ENCODE measurements at regions not wholly inside any gene's neighbourhood (a gene's known extent, or its start where the extent isn't known, plus 50 kb on each side); places are given as distances from the start of the nearest gene placed in this dataset.
"Not testable (repeated sequence)": the region's sequence is repeated elsewhere in the genome, so short reads cannot be mapped to it uniquely, and the experiment has no call there.

DNA sequence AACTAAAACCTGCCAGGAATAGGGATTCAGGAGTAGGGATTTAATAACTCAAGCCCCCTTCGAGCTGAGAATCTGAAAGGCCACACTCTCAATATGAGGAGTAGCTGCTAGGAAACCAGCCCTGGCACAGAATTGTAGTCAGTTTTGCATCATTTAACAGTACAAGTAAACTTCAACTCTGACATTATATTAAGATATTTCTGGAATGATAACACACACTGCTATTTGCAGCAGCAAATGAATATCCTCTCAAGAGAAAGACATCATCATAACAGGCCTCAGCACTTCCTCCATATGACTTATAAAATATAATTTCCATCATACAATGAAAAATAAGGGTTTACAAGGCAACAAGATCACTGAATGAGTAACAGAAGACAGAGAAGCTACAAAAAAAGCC, 138.2 kb upstream of the RFX3 start:
- POLR2A ChIA-PET, result no interaction called here
- CTCF ChIA-PET, result no interaction called here

DNA sequence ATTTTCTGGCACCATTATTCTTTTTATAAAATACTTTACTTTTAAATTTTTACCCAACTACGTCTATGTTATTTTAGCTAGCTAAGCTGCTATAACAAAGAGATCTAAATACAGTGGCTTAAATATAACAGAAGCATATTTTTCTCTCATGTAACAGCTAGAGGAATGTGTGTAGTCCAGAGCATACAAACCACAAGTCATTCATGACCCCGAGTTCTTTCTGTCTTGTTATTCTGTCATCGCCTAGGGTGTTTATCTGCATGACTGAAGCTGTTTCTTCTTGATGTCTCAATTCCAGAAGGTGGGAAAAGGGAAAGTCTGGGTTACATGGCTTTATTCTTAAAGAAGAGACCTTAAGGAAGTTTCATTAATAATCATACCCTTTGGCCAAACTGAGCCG, 136.9 kb upstream of the RFX3 start:
- POLR2A ChIA-PET, result no interaction called here
- CTCF ChIA-PET, result no interaction called here

DNA sequence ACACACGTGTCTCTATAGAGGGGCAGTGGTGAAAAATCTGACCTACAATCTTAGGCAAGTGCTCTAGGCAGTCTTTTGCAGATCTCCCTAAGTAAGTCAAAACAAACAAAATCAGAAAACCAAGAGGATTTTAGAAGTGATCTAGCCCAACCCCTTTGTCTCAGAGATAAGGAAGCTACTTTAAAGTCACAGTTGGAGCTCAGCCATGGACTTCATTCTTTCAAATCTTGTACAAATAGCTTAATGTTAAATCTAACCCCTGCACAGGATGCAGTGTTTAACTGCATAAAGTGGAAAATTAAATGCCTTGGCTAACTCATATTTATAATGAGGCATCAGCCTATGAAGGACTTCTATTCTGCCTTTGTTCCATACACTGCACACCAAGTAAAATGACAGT, 135.1 kb upstream of the RFX3 start:
- ChIA-PET CTCF (no interaction called here), POLR2A (no interaction called here)

DNA sequence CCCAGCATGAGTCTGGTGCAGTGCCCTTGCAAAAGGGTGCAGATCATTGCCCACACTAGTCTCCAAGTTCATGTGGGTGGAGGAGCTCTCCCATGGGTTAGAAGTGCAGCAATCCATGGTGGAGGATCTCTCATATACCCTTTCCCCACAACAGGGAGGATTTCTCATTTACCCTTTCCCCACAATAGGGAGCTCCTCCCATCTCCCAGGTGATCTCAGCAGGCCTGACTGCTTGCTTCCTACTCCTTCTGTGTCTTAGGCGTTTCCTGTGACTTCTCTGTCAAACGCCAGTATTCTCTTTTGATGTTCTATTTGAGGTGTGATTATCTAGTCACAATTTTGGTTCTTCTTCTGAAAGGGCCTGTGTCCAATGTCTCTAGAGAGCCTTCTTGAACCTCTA, 133.8 kb upstream of the RFX3 start:
- ChIA-PET CTCF (no interaction called here), POLR2A (no interaction called here)

DNA sequence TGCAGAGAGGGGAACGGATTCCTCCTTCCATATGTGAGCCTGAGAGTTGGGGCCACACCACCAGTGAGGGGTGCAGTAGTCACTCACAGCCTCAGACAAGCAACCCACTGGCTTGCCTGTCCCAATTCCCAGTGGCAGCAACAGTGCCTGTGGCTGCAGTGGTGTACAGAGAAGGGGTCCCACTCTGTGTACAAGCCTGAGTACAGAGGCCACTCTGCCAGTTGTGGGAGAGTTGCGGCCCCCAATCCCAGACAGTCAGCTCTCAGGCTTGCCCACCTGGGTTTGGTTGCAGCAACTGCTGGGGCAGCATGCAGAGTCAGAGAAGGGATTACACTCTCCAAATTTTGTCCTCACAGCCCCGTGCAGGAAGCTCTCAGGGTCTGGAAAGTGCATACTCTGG, 133.2 kb upstream of the RFX3 start:
- ChIA-PET POLR2A (no interaction called here), CTCF (no interaction called here)

DNA sequence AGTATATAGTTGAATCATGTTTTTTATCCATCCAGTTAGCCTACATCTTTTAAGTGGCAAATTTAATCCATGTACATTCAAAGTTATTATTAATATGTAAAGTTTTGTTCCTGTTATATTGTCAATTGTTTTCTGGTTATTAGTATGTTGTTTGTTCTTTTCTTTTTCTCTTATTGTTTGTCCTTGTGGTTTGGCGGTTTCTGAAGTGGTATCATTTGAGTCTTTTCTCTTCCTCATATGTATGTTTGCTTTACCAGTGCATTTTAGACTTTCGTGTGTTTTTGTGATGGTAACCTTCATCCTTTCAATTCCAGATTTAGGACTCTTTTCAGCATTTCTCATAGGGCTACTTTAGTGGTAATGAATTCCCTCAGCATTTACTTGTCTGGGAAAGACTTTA, 130.4 kb upstream of the RFX3 start:
- CTCF ChIA-PET, result no interaction called here
- POLR2A ChIA-PET, result no interaction called here

DNA sequence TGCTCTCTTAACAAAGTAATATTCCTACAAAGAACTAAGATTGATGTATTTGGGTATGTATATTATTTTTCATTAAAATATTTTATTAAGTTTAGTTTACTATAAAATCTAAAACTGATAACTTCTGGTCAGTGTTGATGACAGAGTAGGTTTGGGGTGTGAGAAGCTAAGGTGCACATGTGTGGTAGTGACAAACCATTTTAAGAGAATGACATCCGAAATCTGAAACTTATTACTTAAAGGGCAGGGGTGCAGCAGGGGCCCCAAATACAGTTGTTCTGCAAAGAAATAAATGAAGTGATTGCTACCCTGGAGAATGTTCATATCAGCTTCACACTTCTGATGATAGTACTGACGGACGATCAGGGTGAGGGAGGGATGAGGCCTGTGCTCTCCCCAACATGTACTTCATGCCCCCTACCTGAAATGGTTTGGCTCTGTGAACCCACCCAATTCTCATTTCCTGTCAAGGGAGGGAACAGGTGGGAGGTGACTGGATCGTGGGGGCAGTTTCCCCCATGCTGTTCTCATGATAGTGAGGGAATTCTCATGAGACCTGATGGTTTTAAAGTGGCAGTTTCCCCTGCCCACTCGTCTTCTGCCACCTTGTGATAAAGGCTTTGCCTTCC, 125.3 kb upstream of the RFX3 start:
- POLR2A ChIA-PET, result no interaction called here
- CTCF ChIA-PET, result no interaction called here

DNA sequence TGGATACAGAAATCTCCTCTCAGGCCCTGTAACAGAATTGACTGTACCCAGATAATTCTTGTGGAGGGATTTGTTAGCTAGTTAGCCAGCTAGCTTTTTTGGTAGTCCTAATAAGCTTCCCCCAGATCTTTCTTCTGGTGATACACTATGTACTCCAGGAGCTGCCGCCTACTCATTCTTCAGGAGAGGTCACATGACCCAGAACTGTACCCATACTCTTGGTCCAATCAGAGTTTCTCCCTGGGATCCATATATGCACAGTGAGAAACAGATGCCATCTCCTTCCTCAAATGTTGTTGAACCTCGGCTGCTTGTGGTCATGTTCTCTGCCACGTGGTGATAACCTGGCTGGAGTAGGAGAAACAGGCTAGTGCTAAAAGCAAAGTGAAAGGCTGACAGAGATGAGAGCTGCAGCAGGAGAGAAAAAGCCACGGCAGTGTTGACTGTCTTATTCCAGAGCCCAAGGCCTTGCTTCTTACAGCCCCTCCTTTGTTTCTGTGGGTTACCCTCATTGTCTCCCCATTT, 123.0 kb upstream of the RFX3 start:
- POLR2A ChIA-PET, result no interaction called here
- CTCF ChIA-PET, result no interaction called here

DNA sequence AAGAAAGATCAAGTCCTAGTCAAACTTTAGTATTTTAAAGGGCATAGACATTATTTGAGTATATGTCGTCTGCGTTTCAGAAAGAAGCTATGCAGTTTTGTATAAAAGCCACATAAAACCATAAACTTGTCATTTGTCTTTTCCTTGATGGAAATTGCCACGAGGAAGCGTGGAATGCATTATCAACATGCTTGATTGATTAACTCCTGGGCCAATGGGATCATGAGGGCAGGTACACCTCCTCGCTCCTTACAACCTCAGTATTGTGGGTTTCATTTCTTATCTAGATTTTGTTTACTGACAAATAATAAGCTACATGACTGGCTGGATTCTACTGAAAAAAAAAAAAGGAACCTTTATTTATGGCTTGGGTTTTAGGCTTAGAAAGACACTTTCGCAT, 122.5 kb upstream of the RFX3 start:
- CTCF ChIA-PET, result no interaction called here
- POLR2A ChIA-PET, result no interaction called here

DNA sequence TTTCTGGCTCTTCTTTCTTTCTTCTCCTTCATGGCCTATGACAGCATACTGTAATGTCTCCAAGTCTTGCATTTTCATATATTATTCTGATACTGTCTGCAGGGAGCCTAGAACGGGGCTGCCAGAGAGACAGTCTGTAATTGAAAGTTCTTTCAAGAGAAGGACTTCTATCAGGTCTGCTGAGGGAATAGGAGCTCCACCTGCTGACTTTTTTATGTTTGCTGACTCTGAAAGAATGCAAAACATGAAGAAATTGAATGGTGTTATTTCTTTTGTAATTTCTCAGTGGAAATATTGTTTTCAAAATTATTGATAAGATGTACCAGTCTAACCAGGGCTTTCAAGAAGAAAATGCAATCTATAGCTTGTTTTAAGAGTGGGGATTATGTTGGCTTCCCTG, 121.9 kb upstream of the RFX3 start:
- CTCF ChIA-PET, result no interaction called here
- POLR2A ChIA-PET, result no interaction called here

DNA sequence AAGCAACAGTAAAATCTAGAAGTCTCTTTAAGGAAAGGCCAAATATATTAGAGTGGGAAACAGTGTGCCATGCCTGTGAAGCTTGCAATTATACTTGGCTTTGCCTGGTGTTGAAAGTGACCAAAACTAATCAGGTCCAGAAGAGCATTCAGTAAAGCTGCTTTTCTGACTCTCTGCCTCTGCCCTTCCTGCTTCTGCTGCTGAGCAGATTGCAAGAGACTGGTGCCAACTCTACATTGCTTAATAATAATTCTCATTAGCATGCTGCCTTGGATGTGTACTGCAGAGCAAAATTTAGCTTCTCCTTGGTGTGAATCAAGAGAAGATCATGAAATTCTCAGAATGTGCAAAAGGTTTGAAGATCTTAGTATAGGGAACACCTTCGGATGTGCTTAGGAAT, 120.4 kb upstream of the RFX3 start:
- ChIA-PET POLR2A (no interaction called here), CTCF (no interaction called here)

DNA sequence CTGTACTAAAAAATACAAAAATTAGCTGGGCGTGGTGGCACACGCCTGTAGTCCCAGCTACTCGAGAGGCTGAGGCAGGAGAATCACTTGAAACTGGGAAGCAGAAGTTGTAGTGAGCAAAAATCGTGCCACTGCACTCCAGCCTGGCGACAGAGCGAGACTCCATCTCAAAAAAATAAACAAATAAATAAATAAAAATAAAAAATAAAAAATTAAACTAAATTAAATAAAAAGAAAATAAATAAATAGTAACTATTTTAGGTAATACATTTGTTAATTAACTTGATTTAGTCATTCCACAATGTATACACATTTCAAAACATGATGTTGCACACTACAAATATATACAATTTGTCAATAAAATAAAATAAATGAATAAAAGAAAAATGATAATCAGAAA, 116.3 kb upstream of the RFX3 start:
- POLR2A ChIA-PET, CTCF ChIA-PET: not testable (repeated sequence)

DNA sequence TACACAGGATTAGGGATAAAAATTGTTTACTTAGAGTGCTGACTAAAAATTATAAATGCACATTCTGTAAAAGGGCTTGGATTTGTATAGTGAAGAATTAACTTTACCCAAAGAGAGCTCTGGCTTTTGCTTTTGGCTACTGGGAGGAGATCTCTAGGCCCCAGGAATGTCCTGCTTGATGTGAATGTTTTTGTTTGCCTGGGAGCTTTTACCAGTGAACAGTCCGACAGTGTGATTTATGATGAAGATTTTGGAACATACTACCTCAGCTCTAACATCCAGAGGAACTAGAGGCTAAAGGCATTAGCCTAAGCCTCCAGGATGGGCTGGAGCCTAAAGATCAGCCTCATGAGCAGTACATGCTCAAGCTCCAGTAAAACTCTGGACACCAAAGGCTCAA, 103.7 kb upstream of the RFX3 start:
- POLR2A ChIA-PET, result no interaction called here
- CTCF ChIA-PET, result no interaction called here

DNA sequence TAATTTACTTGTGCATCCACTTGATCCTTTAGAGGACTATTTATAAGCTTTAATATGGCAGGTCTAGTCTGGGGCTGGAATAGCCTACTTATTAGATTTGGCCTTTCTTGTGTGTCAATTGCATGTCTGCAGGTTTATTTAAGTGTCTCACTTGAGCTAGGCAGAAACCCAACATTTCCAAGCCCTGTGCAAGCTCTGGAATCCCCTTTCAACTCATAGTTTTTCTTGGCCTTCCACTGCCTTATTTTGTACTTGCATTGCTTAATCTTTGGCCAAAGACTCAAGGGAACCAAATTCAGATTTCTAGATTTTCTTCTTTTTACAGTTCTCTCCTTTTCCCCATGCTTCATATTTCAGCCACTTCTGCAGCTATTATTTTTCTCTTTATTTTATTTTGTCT, 102.4 kb upstream of the RFX3 start:
- ChIA-PET POLR2A (no interaction called here), CTCF (no interaction called here)

DNA sequence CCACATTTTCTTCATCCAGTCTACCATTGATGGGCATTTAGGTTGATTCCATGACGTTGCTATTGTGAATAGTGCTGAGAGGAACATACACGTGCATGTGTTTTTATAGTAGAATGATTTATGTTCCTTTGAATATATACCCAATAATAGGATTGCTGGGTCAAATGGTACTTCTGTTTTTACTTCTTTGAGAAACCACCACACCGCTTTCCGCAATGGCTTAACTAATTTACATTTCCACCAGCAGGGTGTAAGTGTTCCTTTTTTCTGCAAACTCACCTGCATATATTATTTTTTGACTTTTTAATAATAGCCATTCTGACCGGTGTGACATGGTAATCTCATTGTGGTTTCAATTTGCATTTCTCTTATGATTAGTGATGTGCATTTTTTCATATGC, 82.2 kb upstream of the RFX3 start:
- ChIA-PET CTCF (no interaction called here), POLR2A (interaction anchor here (0.5 kb wide), 1 partner anchor 150 kb away, joined by 3 read pairs; no protein-coding TSS in a partner anchor)

DNA sequence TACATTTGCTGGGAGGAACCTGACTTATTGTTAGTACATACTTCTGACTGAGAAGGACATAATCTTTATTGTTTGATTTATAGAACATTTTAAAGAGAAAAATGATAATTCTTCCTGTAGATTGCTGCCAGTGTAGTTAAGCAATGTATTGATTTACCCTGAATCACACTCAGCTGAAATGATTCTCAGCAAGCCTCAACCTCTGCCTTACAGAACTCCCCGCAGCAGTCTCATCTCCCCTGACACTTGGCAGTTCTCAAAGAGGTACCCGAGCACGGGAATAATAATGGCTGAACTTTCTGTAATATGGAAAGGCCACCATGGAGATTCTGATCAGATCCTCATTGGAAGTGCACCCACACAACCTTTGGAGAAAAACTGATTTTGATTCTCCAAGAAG, 74.9 kb upstream of the RFX3 start:
- CTCF ChIA-PET, result no interaction called here
- POLR2A ChIA-PET, result interaction anchor here (0.5 kb wide), 1 partner anchor 9 kb away, joined by 3 read pairs; no protein-coding TSS in a partner anchor

DNA sequence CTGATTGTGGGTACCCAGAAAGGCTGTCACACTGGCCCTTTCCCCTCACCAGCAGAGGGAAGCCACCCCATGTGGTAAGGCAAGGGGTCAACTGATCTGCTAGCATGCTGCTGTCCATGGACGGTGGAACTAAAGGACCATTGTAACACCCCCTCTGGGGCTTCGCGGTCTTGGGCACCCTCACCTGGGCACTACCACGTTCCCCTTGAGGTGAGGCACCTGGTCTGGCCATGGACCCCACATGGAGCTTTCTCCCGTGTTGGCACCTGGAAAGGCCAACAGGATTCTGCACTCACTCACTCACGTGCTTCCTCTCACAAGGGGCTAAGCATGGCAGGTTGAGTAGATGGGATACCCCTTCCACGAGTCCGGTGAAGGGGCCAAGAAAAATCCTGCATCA, 72.0 kb upstream of the RFX3 start:
- ChIA-PET POLR2A (no interaction called here), CTCF (no interaction called here)

DNA sequence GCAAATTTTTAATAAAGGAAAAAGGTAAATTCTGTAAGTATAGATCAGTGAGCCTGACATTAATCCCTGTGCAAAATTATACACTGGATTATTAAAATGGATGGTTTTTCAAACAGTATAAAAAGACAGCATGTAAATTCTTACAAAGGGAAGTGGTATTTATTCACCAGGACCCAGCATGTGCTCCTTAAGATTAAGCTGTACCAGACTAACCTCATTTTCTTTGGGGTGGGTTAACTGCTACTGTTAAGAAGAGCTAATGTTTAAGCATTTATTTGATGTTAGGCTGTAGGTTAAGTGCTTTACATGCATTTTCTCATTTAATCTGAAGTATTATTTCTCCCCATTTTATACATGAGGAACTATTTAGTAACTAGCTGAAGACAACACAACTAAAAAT, 60.3 kb upstream of the RFX3 start:
- CTCF ChIA-PET, result no interaction called here
- POLR2A ChIA-PET, result no interaction called here

DNA sequence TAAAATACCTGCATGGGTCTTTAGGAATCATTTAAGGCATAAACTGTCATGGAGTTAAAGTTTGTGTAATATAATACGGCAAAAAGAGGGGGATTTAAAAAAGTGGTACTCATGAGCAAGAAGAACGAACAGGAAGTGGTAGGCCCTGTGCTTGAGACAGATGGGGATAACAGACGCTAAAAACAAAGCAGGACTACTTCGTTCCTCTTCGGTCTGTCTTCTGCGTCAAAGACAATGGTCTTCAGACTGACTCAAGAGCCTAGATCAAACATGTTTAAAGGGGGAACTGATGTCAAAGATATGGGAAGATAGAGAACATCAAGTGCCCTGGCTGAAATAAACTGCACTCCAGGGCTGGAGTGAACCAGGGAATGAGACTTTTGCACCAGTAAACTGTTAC, 59.8 kb upstream of the RFX3 start:
- ChIA-PET CTCF (no interaction called here), POLR2A (no interaction called here)

DNA sequence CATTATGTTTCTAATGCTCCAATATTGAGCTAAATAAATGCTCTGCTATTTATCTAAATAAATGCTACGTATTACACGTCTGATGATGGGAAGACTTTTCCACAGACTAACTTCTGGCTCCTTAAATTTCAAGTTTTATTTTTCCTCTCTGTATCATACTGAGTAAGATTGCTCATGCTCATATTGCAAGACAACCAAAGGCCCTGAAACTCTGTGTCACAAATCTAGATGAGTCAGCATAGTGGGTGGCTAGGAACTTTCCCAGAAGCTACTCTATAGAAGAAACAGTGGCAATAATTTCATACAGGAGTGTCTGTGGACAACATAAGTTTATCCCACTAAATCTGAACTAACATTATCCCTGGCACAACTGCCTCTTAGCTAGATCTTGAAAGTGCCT, 53.0 kb upstream of the RFX3 start:
- ChIA-PET CTCF (interaction anchor here (1.2 kb wide), 1 partner anchor 11 kb away, joined by 3 read pairs; no protein-coding TSS in a partner anchor), POLR2A (no interaction called here)

DNA sequence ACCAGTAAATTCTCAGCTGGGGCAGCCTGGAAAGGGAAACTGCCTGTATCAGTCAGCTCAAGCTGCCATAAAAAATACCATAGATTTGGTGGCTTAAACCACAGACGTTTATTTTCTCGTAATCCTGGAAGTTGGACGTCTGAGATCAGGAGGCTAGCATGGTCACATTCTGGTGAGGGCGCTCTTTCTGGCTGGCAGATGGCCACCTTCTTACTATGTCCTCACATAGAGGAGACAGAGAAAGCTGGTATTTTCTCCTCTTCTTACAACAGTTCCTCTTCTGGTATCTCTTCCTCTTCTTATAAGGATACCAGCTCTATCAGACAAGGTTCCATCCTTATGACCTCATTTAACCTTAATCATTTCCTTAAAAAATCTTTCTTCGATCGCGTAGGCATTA, 50.5 kb upstream of the RFX3 start:
- CTCF ChIA-PET, result no interaction called here
- POLR2A ChIA-PET, result no interaction called here

DNA sequence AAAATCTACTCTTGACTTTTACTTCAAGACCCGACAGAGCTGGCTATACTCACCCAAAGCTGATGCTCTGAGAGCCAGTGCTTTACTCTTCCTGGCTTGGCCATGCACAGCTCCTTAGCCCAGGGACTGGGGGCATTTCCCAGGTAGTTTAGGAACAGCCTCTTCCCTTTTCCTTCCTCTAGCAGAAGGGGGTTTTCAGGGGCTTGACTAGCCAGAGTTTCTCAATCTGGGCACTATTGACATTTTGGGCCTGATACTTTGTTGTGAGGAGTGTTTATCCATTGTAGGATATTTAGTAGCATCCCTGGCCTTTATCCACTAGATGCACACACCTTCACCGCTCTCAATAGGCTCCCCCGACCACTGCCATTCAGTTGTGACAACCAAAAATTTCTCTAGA, 50.0 kb upstream of the RFX3 start:
- ChIA-PET POLR2A (no interaction called here), CTCF (no interaction called here)

Measured in activated CD8-positive, alpha-beta memory T cell treated with anti-CD3 and anti-CD28 coated beads for 36 hours (primary cell).